NCI-H526 treated with DMSO at 0.1 percent for 48 hours (cell line): ENCODE measurements at regions not wholly inside any gene's neighbourhood (a gene's known extent, or its start where the extent isn't known, plus 50 kb on each side); places are given as distances from the start of the nearest gene placed in this dataset.

Source experiments
- DNase-seq: peaks from one replicate; lab custom pipeline; 2025; lab: John Stamatoyannopoulos, UW

- DNase-seq = no peak
Measured at GRCh38 chr19:28680111-28680510, 532.8 kb downstream of the UQCRFS1 start.

GRCh38 chr19:28670836-28671235 is 542.1 kb downstream of the UQCRFS1 start:
- DNase-seq = no peak

GRCh38 chr19:28669804-28670203 is 543.1 kb downstream of the UQCRFS1 start:
- DNase-seq = no peak

GRCh38 chr19:28667348-28667977 is 545.5 kb downstream of the UQCRFS1 start:
- DNase-seq = no peak

GRCh38 chr19:28665748-28666147 is 547.2 kb downstream of the UQCRFS1 start:
- no peak for DNase-seq

GRCh38 chr19:28656644-28657043 is 556.3 kb downstream of the UQCRFS1 start:
- no peak for DNase-seq

GRCh38 chr19:28655054-28655453 is 557.9 kb downstream of the UQCRFS1 start:
- no peak for DNase-seq

GRCh38 chr19:28652765-28653164 is 560.2 kb downstream of the UQCRFS1 start:
- no peak for DNase-seq

GRCh38 chr19:28646629-28647028 is 566.3 kb downstream of the UQCRFS1 start:
- DNase-seq = no peak

GRCh38 chr19:28644169-28644775 is 568.7 kb downstream of the UQCRFS1 start:
- DNase-seq = no peak

- no peak for DNase-seq
Measured at GRCh38 chr19:28642787-28643683, 569.9 kb downstream of the UQCRFS1 start.

- no peak for DNase-seq
Measured at GRCh38 chr19:28641395-28641794, 571.6 kb downstream of the UQCRFS1 start.

- DNase-seq = no peak
Measured at GRCh38 chr19:28640506-28640905, 572.4 kb downstream of the UQCRFS1 start.

- no peak for DNase-seq
Measured at GRCh38 chr19:28638445-28638844, 574.5 kb downstream of the UQCRFS1 start.

- no peak for DNase-seq
Measured at GRCh38 chr19:28636706-28637105, 576.2 kb downstream of the UQCRFS1 start.

- DNase-seq = no peak
Measured at GRCh38 chr19:28636016-28636629, 576.8 kb downstream of the UQCRFS1 start.

- no peak for DNase-seq
Measured at GRCh38 chr19:28634837-28635236, 578.1 kb downstream of the UQCRFS1 start.

GRCh38 chr19:28634019-28634328 is 579.0 kb downstream of the UQCRFS1 start:
- no peak for DNase-seq

- DNase-seq = peak; percentile 35
Measured at GRCh38 chr19:28633319-28634018, 579.5 kb downstream of the UQCRFS1 start.

- DNase-seq = no peak
Measured at GRCh38 chr19:28632371-28633080, 580.4 kb downstream of the UQCRFS1 start.

- DNase-seq = no peak
Measured at GRCh38 chr19:28631961-28632360, 581.0 kb downstream of the UQCRFS1 start.
